ENCODE measurements at regions not wholly inside any gene's neighbourhood (a gene's known extent, or its start where the extent isn't known, plus 50 kb on each side); places are given as distances from the start of the nearest gene placed in this dataset.

DNA sequence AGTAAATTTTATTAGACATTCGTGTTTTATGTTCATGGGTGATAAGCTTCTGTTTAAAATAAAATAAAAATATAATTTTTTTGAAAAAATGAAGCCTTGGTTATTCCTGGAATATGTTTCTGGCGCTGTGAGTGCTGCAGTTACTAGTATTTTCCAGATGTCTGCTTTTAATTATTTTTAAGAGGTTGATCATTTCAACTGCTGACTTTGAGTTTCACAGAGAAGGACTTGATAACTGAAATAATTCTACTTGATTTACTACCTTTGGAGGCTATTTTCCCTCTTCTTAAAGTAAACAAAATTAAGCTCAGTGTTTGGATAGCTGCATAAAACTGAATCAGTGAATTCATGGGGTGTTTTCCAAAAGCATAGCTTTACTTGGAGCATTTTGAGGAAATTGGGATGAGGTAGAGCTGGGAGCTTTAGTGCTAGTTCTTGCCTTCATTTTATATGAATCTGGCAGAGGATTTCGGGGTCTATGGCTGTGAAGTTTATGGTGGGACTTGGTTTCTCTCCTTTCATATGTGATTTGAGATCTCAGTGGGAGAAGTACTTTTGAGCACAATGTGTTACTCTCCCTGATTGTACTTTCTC, 666.5 kb downstream of the DCDC2C start:
- H3K4me3 Mint-ChIP-seq, result no peak overlapping the region
- TF ChIP-seq, protein P1, sequence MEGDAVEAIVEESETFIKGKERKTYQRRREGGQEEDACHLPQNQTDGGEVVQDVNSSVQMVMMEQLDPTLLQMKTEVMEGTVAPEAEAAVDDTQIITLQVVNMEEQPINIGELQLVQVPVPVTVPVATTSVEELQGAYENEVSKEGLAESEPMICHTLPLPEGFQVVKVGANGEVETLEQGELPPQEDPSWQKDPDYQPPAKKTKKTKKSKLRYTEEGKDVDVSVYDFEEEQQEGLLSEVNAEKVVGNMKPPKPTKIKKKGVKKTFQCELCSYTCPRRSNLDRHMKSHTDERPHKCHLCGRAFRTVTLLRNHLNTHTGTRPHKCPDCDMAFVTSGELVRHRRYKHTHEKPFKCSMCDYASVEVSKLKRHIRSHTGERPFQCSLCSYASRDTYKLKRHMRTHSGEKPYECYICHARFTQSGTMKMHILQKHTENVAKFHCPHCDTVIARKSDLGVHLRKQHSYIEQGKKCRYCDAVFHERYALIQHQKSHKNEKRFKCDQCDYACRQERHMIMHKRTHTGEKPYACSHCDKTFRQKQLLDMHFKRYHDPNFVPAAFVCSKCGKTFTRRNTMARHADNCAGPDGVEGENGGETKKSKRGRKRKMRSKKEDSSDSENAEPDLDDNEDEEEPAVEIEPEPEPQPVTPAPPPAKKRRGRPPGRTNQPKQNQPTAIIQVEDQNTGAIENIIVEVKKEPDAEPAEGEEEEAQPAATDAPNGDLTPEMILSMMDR (IDR thresholded peaks at IDR 0.05), result no peak
- ChIA-PET CTCF (no interaction called here), POLR2A (no interaction called here)
- no peaks in the 10 kb centered on the region for H3K27me3 Mint-ChIP-seq
- no peak overlapping the region for H3K27ac Mint-ChIP-seq
- DNase-seq (no peak), ATAC-seq (ENCODE audit: low read depth) (no peak)
- peaks cover 23% of the 10 kb centered on the region for H3K9me3 Mint-ChIP-seq
- no peaks in the 10 kb centered on the region for H3K36me3 Mint-ChIP-seq (ENCODE audit: low read depth)
- no peaks in the 10 kb centered on the region for H3K4me1 Mint-ChIP-seq
- intact Hi-C loops (cut with micrococcal nuclease), result no loop called here

DNA sequence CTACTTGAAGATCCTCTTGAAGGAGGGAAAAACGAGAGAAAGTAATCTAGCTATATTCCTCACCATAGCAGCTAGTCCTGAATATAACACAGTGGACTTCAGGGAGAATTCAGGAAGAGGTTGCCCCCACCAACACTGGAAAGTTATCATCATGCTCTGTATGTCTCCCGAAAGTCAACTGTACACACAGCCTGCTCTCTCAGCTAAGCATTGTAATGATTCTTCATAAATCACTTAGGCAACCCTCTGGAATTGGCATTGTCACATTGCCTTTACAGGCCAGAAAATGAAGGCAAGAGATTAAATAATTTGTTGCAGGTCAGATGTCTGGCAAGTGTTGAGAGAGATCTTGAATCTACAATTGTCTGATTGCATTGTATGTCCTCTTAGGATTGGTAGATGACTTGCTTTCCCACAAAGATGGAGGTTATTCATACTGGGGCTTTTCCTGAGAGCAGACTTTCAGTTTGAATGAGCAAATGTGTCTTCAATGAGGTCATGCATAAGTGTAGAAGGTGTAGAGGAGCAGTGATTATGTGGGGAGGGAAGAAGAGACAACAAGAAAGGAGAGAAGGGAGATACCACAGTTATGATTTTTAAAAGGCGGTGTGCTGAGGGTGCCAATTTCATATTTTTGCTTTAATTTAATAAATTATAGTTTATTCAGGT, 667.2 kb downstream of the DCDC2C start:
- no peak overlapping the region for H3K27ac Mint-ChIP-seq
- POLR2A ChIA-PET, result no interaction called here

DNA sequence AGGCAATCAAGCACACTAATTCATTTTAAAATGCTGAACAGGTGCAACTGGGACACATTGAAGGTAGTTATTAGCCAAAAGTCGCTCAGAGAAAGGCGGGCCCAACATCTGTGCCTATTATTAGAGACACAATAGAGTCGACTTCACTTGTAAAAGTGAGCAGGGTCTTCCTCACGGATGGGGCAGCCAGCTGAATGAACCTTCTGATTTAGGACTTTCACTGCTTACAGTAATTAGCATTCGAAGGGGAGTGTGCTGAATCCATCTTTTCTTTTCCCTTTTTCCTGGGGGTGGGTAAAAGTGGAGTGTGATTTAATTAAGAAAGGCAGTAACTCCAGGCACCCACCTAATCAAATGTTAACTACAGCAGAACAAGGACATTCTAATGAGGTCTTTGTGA, 677.7 kb downstream of the DCDC2C start:
- Mint-ChIP-seq H3K27ac (no peak overlapping the region), H3K9me3 (peaks cover 5% of the 10 kb centered on the region), H3K27me3 (no peaks in the 10 kb centered on the region), H3K36me3 (ENCODE audit: low read depth) (no peaks in the 10 kb centered on the region), H3K4me1 (no peaks in the 10 kb centered on the region), H3K4me3 (no peak overlapping the region)
- TF ChIP-seq, protein P1 (IDR thresholded peaks at IDR 0.05), result no peak
- intact Hi-C loops (cut with micrococcal nuclease), result no loop called here
- POLR2A ChIA-PET, result no interaction called here
- CTCF ChIA-PET, result no interaction called here
- no peak for ATAC-seq (ENCODE audit: low read depth)
- DNase-seq, result no peak

More for the DNA sequence above, 667.2 kb downstream of the DCDC2C start:
- Mint-ChIP-seq H3K27me3 (no peaks in the 10 kb centered on the region), H3K9me3 (peaks cover 23% of the 10 kb centered on the region), H3K4me1 (no peaks in the 10 kb centered on the region), H3K4me3 (no peak overlapping the region), H3K36me3 (ENCODE audit: low read depth) (no peaks in the 10 kb centered on the region)
- CTCF ChIA-PET, result no interaction called here
- no peak for DNase-seq
- intact Hi-C loops (cut with micrococcal nuclease), result no loop called here
- TF ChIP-seq, protein P1 (IDR thresholded peaks at IDR 0.05), result no peak
- ATAC-seq (ENCODE audit: low read depth), result no peak

DNA sequence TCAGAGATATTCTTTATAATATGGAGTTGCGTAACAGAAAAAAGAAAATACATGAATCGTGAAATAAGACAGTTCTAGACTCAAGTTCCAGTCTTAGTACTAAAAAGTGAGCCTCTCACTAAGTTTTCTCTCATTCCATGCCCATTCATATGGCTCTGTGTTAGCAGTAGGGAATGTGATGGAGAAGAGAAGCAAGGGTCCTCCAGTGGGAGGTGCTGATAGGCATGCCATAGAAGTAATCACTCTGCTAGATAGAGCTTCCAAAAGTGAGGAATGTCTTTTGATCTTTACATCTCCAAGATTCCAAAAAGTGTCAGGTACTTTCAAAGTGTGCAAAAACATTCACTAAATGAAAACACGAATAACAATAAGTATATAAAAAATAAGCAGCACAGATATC, 678.4 kb downstream of the DCDC2C start:
- Mint-ChIP-seq H3K36me3 (ENCODE audit: low read depth) (no peaks in the 10 kb centered on the region), H3K27me3 (no peaks in the 10 kb centered on the region), H3K27ac (no peak overlapping the region), H3K4me3 (no peak overlapping the region), H3K9me3 (peaks cover 8% of the 10 kb centered on the region), H3K4me1 (no peaks in the 10 kb centered on the region)
- POLR2A ChIA-PET, result no interaction called here
- CTCF ChIA-PET, result no interaction called here
- intact Hi-C loops (cut with micrococcal nuclease), result no loop called here
- DNase-seq, result no peak
- TF ChIP-seq, protein P1 (IDR thresholded peaks at IDR 0.05), result no peak
- no peak for ATAC-seq (ENCODE audit: low read depth)

DNA sequence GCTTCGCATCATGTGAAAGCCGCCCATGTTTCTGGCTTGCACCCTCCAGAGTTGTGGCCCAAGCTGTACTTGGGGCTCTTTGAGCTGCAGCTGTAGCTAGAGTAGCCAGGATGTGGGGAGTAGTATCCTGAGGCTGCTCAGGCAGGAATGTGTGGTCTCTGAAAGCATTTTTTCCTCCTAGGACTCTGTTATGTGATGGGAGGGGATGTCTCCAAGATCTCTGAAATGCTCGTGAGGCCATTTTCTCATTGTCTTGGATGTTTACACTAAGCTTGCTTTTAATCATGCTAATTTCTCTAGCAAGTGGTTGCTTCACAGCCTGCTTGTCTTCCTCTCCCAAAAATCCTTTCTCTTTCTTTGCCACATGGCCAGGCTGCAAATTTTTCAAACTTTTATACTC, 687.6 kb downstream of the DCDC2C start:
- Mint-ChIP-seq H3K36me3 (ENCODE audit: low read depth) (no peaks in the 10 kb centered on the region), H3K4me3 (no peak overlapping the region), H3K27me3 (no peaks in the 10 kb centered on the region), H3K27ac (no peak overlapping the region), H3K4me1 (no peaks in the 10 kb centered on the region), H3K9me3 (peaks cover 11% of the 10 kb centered on the region)
- TF ChIP-seq, protein P1 (IDR thresholded peaks at IDR 0.05), result no peak
- ChIA-PET POLR2A (no interaction called here), CTCF (no interaction called here)
- no peak for ATAC-seq (ENCODE audit: low read depth)
- intact Hi-C loops (cut with micrococcal nuclease), result no loop called here
- no peak for DNase-seq

All from activated B cell treated with CpG ODN at 0.5 μM for 24 hours (primary cell).